ENCODE measurements at regions not wholly inside any gene's neighbourhood (a gene's known extent, or its start where the extent isn't known, plus 50 kb on each side); places are given as distances from the start of the nearest gene placed in this dataset.

DNA sequence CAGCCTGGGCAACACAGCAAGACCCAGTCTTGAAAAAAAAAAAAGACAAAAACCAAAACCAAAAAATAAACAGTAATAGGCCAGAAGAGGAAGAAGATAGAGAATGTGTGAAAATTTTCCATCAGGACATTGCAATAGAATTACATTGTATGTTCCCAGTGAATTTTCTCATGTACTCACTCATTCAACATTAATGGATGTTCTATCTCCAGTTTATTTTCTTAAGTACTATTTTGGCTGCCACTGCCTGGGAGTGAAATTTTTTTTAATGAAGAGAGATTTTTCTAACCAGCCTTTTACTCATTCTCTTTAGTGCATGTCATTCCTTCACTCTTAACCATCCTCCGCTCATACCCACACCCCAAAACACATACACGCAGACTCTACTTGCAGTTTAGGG lies 282.8 kb downstream of the ALDH8A1 start:
- TF ChIP-seq, protein P1, sequence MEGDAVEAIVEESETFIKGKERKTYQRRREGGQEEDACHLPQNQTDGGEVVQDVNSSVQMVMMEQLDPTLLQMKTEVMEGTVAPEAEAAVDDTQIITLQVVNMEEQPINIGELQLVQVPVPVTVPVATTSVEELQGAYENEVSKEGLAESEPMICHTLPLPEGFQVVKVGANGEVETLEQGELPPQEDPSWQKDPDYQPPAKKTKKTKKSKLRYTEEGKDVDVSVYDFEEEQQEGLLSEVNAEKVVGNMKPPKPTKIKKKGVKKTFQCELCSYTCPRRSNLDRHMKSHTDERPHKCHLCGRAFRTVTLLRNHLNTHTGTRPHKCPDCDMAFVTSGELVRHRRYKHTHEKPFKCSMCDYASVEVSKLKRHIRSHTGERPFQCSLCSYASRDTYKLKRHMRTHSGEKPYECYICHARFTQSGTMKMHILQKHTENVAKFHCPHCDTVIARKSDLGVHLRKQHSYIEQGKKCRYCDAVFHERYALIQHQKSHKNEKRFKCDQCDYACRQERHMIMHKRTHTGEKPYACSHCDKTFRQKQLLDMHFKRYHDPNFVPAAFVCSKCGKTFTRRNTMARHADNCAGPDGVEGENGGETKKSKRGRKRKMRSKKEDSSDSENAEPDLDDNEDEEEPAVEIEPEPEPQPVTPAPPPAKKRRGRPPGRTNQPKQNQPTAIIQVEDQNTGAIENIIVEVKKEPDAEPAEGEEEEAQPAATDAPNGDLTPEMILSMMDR (IDR thresholded peaks at IDR 0.05): no peak
- TF ChIP-seq POLR2A (IDR thresholded peaks at IDR 0.05): no peak

All from uterus (tissue), 2 donors.